Uterus (tissue), 3 donors: ENCODE measurements at regions not wholly inside any gene's neighbourhood (a gene's known extent, or its start where the extent isn't known, plus 50 kb on each side); places are given as distances from the start of the nearest gene placed in this dataset.

Experiments
- DNase-seq, 2 donors: peaks; one replicate each; pipeline ENCODE4 v3.0.0-alpha.2; 2019 to 2020
- H3K27ac ChIP-seq, 2 donors: fragments of 200-600 bp; sonication (generic); 1 replicate in 1 of 2; 2 replicates in 1 of 2; pipeline ENCODE4 v1.5.1; 2016 to 2018
- H3K27me3 ChIP-seq, 2 donors: fragments of 200-600 bp; sonication (generic); one replicate each; pipeline ENCODE4 v1.5.1; 2018 to 2019; ENCODE audit warnings: control low read depth in 1 of 2
- H3K36me3 ChIP-seq, 2 donors: fragments of 200-600 bp; sonication (generic); one replicate each; pipeline ENCODE4 v1.5.1; 2019; ENCODE audit warnings: control low read depth in 1 of 2
- H3K4me1 ChIP-seq, 2 donors: fragments of 200-600 bp; sonication (generic); one replicate each; pipeline ENCODE4 v1.5.1; 2018 to 2019; ENCODE audit warnings: control low read depth in 1 of 2
- H3K4me3 ChIP-seq, 2 donors: fragments of 200-600 bp; sonication (generic); 1 replicate in 1 of 2; 2 replicates in 1 of 2; pipeline ENCODE4 v1.5.1; 2018 to 2019; ENCODE audit warnings: mild to moderate bottlenecking in 1 of 2
- H3K9me3 ChIP-seq, 2 donors: fragments of 200-600 bp; sonication (generic); one replicate each; pipeline ENCODE4 v1.5.1; 2019; ENCODE audit warnings: control low read depth in 1 of 2
- CTCF ChIP-seq, 4 experiments: fragments of 200-600 bp in 2 of 4; fragments of 450-650 bp in 2 of 4; sonication (generic) in 2 of 4; IDR thresholded peaks; one replicate each; pipeline ENCODE4 v1.5.1; 2016 to 2019; ENCODE audit warnings: antibody characterized with exemption in 4 of 4, mild to moderate bottlenecking in 2 of 4, moderate library complexity in 1 of 4
- POLR2A ChIP-seq, 2 donors: fragments of 450-650 bp; IDR thresholded peaks; one replicate each; pipeline ENCODE4 v1.6.1; 2016; ENCODE audit warnings: antibody characterized with exemption in 2 of 2, mild to moderate bottlenecking in 1 of 2, moderate library complexity in 1 of 2
- intact Hi-C: fragments of 100-400 bp; cut with DNase I; formaldehyde crosslinking; loops from one replicate; pipeline ENCODE4 v1.15.1; 2023; ENCODE audit warnings: low total_unique reads
- donor health status: DM: yes; HTN: yes; CAD: no.

DNA sequence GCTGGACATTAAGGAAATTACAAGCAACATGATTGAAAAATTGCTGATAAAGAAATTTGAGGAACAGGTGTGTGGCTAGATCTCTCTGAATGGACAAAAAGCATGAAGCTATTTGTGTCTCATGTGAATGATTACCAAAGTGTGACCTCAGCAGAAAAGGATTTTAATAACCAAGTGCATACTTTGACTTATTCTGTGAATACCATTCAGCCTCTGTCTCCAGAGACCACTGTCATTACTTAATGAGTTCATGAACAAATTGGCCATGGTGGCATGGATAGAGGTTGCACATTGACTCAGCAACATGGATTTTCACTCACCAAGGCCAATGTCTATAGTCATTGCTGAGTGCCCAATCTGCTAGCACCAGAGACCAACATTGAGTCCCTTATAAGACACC lies 874.6 kb upstream of the POT1 start:
- H3K36me3 ChIP-seq, result no peaks in the 10 kb centered on the region
- no peak overlapping the region for H3K27ac ChIP-seq
- no peaks in the 10 kb centered on the region for H3K4me1 ChIP-seq
- no peak for TF ChIP-seq POLR2A (IDR thresholded peaks at IDR 0.05)
- TF ChIP-seq CTCF (IDR thresholded peaks at IDR 0.05), result no peak
- H3K27me3 ChIP-seq, result no peaks in the 10 kb centered on the region
- no peak overlapping the region for H3K4me3 ChIP-seq
- intact Hi-C loops, result no loop called here
- no peak for DNase-seq
- no peaks in the 10 kb centered on the region for H3K9me3 ChIP-seq

- no peaks in the 10 kb centered on the region for H3K9me3 ChIP-seq
- no peaks in the 10 kb centered on the region for H3K36me3 ChIP-seq
- intact Hi-C loops, result no loop called here
- no peaks in the 10 kb centered on the region for H3K27me3 ChIP-seq
- no peaks in the 10 kb centered on the region for H3K4me1 ChIP-seq
- H3K4me3 ChIP-seq, result no peak overlapping the region
- H3K27ac ChIP-seq, result no peak overlapping the region
- no peak for TF ChIP-seq CTCF (IDR thresholded peaks at IDR 0.05)
- no peak for TF ChIP-seq POLR2A (IDR thresholded peaks at IDR 0.05)
- no peak for DNase-seq
These were observed 850.5 kb upstream of the POT1 start for GRCh38 chr7:125780153-125780552.

DNA sequence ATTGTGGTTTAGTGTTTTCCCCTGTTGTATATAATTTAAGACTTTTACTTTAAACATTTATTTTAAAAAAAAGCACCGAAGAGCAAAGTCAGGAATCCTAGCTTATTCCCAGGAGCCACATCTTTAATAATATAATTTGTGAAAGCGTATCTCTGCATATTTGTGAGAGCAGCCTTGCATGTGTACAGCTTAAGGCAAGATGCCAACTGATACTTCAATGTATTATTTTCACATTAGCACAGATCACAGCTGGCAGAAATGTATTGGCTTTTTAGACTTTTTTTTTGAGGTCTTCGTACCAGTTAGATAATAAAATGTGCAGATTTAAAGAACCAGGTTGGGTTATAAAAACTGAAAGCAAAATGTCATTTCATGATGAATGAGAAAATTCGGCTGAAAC lies 845.7 kb upstream of the POT1 start:
- DNase-seq, result no peak
- no peaks in the 10 kb centered on the region for H3K9me3 ChIP-seq
- H3K36me3 ChIP-seq, result no peaks in the 10 kb centered on the region
- no peaks in the 10 kb centered on the region for H3K4me1 ChIP-seq
- H3K27ac ChIP-seq, result no peak overlapping the region
- H3K4me3 ChIP-seq, result no peak overlapping the region
- H3K27me3 ChIP-seq, result no peaks in the 10 kb centered on the region
- TF ChIP-seq POLR2A (IDR thresholded peaks at IDR 0.05) (no peak), CTCF (IDR thresholded peaks at IDR 0.05) (no peak)
- intact Hi-C loops, result no loop called here

GRCh38 chr7:125773113-125773785 lies 843.6 kb upstream of the POT1 start:
- Histone ChIP-seq H3K4me1 (no peaks in the 10 kb centered on the region), H3K9me3 (no peaks in the 10 kb centered on the region), H3K4me3 (no peak overlapping the region), H3K36me3 (no peaks in the 10 kb centered on the region), H3K27ac (no peak overlapping the region), H3K27me3 (no peaks in the 10 kb centered on the region)
- intact Hi-C loops, result no loop called here
- no peak for TF ChIP-seq CTCF (IDR thresholded peaks at IDR 0.05)
- TF ChIP-seq POLR2A (IDR thresholded peaks at IDR 0.05), result no peak
- no peak for DNase-seq

DNA sequence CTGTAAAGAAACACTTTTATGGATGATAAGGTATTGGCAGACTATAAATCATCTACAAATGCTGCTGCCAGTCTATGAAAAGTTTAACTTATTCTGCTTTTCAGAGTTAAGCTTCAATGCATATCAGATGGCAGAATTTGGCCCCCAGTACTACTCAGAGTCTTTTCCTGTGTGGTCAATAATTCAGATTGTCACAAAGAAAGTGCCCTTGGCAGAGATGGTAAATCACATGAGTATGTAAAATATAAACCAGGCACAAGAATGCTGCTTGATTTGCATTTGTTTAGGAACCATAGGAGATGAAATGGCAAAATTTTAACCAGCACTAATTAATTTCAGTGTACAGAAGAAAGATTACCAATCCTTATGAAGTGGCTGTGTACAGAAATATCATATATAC lies 818.3 kb upstream of the POT1 start:
- no peak for DNase-seq
- TF ChIP-seq CTCF (IDR thresholded peaks at IDR 0.05) (no peak), POLR2A (IDR thresholded peaks at IDR 0.05) (no peak)

More for the DNA sequence above, 818.3 kb upstream of the POT1 start:
- intact Hi-C loops, result no loop called here
- Histone ChIP-seq H3K4me1 (no peaks in the 10 kb centered on the region), H3K27me3 (no peaks in the 10 kb centered on the region), H3K36me3 (no peaks in the 10 kb centered on the region), H3K4me3 (no peak overlapping the region), H3K27ac (no peak overlapping the region), H3K9me3 (no peaks in the 10 kb centered on the region)
